NOMO-1 treated with dmso at 0.1 percent for 144 hours (cell line): ENCODE measurements at regions not wholly inside any gene's neighbourhood (a gene's known extent, or its start where the extent isn't known, plus 50 kb on each side); places are given as distances from the start of the nearest gene placed in this dataset.
"Not testable (repeated sequence)": the region's sequence is repeated elsewhere in the genome, so short reads cannot be mapped to it uniquely, and the experiment has no call there.

Experiments used
- DNase-seq: peaks from one replicate; lab custom pipeline; 2025; ENCODE audit not compliant: unreplicated experiment; lab: John Stamatoyannopoulos, UW

GRCh38 chr1:197985351-197985750, 68.2 kb downstream of the LHX9 start:
- DNase-seq = no peak

- DNase-seq = no peak
These were observed 69.6 kb downstream of the LHX9 start for GRCh38 chr1:197986817-197987216.

- no peak for DNase-seq
These were observed 70.1 kb downstream of the LHX9 start for GRCh38 chr1:197987294-197987693.

GRCh38 chr1:197988581-197988980, 71.4 kb downstream of the LHX9 start:
- not testable (repeated sequence) for DNase-seq

- peak; percentile 2 for DNase-seq
These were observed 71.9 kb downstream of the LHX9 start for GRCh38 chr1:197989058-197989457.

GRCh38 chr1:197991594-197991993, 74.4 kb downstream of the LHX9 start:
- DNase-seq = no peak

- DNase-seq = no peak
These were observed 77.8 kb downstream of the LHX9 start for GRCh38 chr1:197994907-197995407.

GRCh38 chr1:197995408-197996258, 78.5 kb downstream of the LHX9 start:
- DNase-seq = no peak

GRCh38 chr1:197996259-197996512, 79.0 kb downstream of the LHX9 start:
- not testable (repeated sequence) for DNase-seq

GRCh38 chr1:197998110-197998509, 80.9 kb downstream of the LHX9 start:
- no peak for DNase-seq

GRCh38 chr1:198001776-198002408, 84.7 kb downstream of the LHX9 start:
- DNase-seq = no peak

GRCh38 chr1:198003468-198003867, 86.3 kb downstream of the LHX9 start:
- DNase-seq = no peak

- no peak for DNase-seq
These were observed 89.8 kb downstream of the LHX9 start for GRCh38 chr1:198007011-198007410.

GRCh38 chr1:198007687-198008607, 90.8 kb downstream of the LHX9 start:
- DNase-seq = no peak

GRCh38 chr1:198014355-198014754, 97.2 kb downstream of the LHX9 start:
- no peak for DNase-seq

- DNase-seq = no peak
These were observed 98.1 kb downstream of the LHX9 start for GRCh38 chr1:198015309-198015708.

- no peak for DNase-seq
These were observed 101.4 kb downstream of the LHX9 start for GRCh38 chr1:198018529-198018928.

GRCh38 chr1:198019126-198019525, 102.0 kb downstream of the LHX9 start:
- no peak for DNase-seq

- no peak for DNase-seq
These were observed 107.2 kb downstream of the LHX9 start for GRCh38 chr1:198024336-198024735.

- DNase-seq = no peak
These were observed 107.6 kb downstream of the LHX9 start for GRCh38 chr1:198024782-198025181.

- DNase-seq = no peak
These were observed 113.5 kb downstream of the LHX9 start for GRCh38 chr1:198030682-198031081.

GRCh38 chr1:198031086-198031485, 113.9 kb downstream of the LHX9 start:
- DNase-seq = no peak
